T47D (cell line): ENCODE measurements at regions not wholly inside any gene's neighbourhood (a gene's known extent, or its start where the extent isn't known, plus 50 kb on each side); places are given as distances from the start of the nearest gene placed in this dataset.

ENCODE experiments used
- DNase-seq, 2 experiments: peaks; one replicate each; pipeline versions ENCODE4 v3.0.0 to v3.0.0-alpha.2; 2011 to 2012; ENCODE audit warnings: low read depth in 1 of 2, low spot score in 1 of 2
- JUND ChIP-seq: IDR thresholded peaks from 2 replicates; pipeline ENCODE4 v1.6.1; 2012; ENCODE audit warnings: low read depth
- in situ Hi-C: cut with HindIII; loops from 2 replicates; pipeline ENCODE4 v1.10.0; 2016; ENCODE audit warnings: low sequenced_read_pairs, low pct_unique_long_range_greater_than_20kb

GRCh38 chr2:238657132-238658053 lies 190.5 kb upstream of the TWIST2 start:
- no peak for DNase-seq
- no peak for TF ChIP-seq JUND
- in situ Hi-C loops = no loop called here

GRCh38 chr2:238658054-238658407 lies 189.9 kb upstream of the TWIST2 start:
- in situ Hi-C loops = no loop called here
- DNase-seq = no peak
- TF ChIP-seq JUND = no peak

GRCh38 chr2:238658820-238659219 lies 189.1 kb upstream of the TWIST2 start:
- TF ChIP-seq JUND = no peak
- DNase-seq = no peak
- in situ Hi-C loops = no loop called here

- in situ Hi-C loops = no loop called here
- no peak for TF ChIP-seq JUND
- no peak for DNase-seq
These were observed 188.7 kb upstream of the TWIST2 start for GRCh38 chr2:238659231-238659630.

- no peak for TF ChIP-seq JUND
- DNase-seq = no peak
- in situ Hi-C loops = no loop called here
These were observed 184.3 kb upstream of the TWIST2 start for GRCh38 chr2:238663586-238663985.

GRCh38 chr2:238665919-238666318 lies 182.0 kb upstream of the TWIST2 start:
- TF ChIP-seq JUND = no peak
- DNase-seq = no peak
- in situ Hi-C loops = no loop called here

- no peak for DNase-seq
- TF ChIP-seq JUND = no peak
- in situ Hi-C loops = no loop called here
These were observed 181.3 kb upstream of the TWIST2 start for GRCh38 chr2:238666543-238666942.

GRCh38 chr2:238667008-238667407 lies 180.9 kb upstream of the TWIST2 start:
- no peak for TF ChIP-seq JUND
- no peak for DNase-seq
- in situ Hi-C loops = no loop called here

- DNase-seq = no peak
- in situ Hi-C loops = no loop called here
- TF ChIP-seq JUND = no peak
These were observed 180.2 kb upstream of the TWIST2 start for GRCh38 chr2:238667639-238668038.

GRCh38 chr2:238668426-238668825 lies 179.5 kb upstream of the TWIST2 start:
- no peak for TF ChIP-seq JUND
- in situ Hi-C loops = no loop called here
- no peak for DNase-seq

GRCh38 chr2:238669046-238669445 lies 178.8 kb upstream of the TWIST2 start:
- no peak for TF ChIP-seq JUND
- in situ Hi-C loops = no loop called here
- DNase-seq = no peak

- TF ChIP-seq JUND = no peak
- in situ Hi-C loops = no loop called here
- DNase-seq = no peak
These were observed 178.3 kb upstream of the TWIST2 start for GRCh38 chr2:238669581-238670080.

GRCh38 chr2:238670111-238670585 lies 177.7 kb upstream of the TWIST2 start:
- in situ Hi-C loops = no loop called here
- no peak for TF ChIP-seq JUND
- DNase-seq = no peak

GRCh38 chr2:238682536-238682935 lies 165.3 kb upstream of the TWIST2 start:
- in situ Hi-C loops = no loop called here
- no peak for TF ChIP-seq JUND
- DNase-seq = no peak
